C4-2B (cell line): ENCODE measurements at regions not wholly inside any gene's neighbourhood (a gene's known extent, or its start where the extent isn't known, plus 50 kb on each side); places are given as distances from the start of the nearest gene placed in this dataset.
"Not testable (repeated sequence)": the region's sequence is repeated elsewhere in the genome, so short reads cannot be mapped to it uniquely, and the experiment has no call there.

ENCODE experiments used
- H3K27ac ChIP-seq: fragments of 450-650 bp; 2 replicates; pipeline ENCODE4 v1.5.1; 2017
- CTCF ChIP-seq: fragments of 450-650 bp; conservative IDR thresholded peaks from 2 replicates; pipeline ENCODE4 v1.5.1; 2017; ENCODE audit warnings: mild to moderate bottlenecking
- ZFX ChIP-seq: fragments of 450-650 bp; IDR thresholded peaks from 2 replicates; pipeline ENCODE4 v1.6.1; 2017

- H3K27ac ChIP-seq: no peak overlapping the region
These were observed 1337.9 kb downstream of the PLA2G4A start for GRCh38 chr1:188166654-188167053.

GRCh38 chr1:188169971-188170370 lies 1341.2 kb downstream of the PLA2G4A start:
- TF ChIP-seq CTCF (no peak), ZFX (no peak)
- no peak overlapping the region for H3K27ac ChIP-seq

More at GRCh38 chr1:188166654-188167053, 1337.9 kb downstream of the PLA2G4A start:
- TF ChIP-seq ZFX (no peak), CTCF (no peak)

DNA sequence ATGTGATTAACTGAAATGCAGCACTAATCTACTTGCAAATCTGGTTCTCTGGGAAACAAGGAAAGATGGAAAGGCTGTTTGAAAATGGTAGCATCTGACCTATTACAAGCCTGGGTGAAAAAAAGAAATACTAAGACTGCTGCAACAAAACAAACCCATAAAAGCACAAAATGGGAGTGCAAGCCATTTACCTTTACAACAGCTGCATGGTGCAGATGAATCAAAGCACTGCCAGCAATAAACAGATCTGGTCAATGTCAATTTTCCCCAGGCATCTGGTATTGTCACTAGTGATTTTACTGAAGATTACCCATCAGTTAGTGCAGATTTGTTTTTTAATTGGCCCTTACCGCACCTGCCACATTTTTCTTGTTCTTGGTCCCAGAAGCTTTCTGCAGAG lies 1341.7 kb downstream of the PLA2G4A start:
- no peak for TF ChIP-seq CTCF
- no peak for TF ChIP-seq ZFX
- H3K27ac ChIP-seq: no peak overlapping the region

- TF ChIP-seq ZFX: no peak
- TF ChIP-seq CTCF: no peak
- H3K27ac ChIP-seq: no peak overlapping the region
These were observed 1342.2 kb downstream of the PLA2G4A start for GRCh38 chr1:188170935-188171334.

- not testable (repeated sequence) for H3K27ac ChIP-seq
These were observed 1353.3 kb downstream of the PLA2G4A start for GRCh38 chr1:188182063-188182462.

DNA sequence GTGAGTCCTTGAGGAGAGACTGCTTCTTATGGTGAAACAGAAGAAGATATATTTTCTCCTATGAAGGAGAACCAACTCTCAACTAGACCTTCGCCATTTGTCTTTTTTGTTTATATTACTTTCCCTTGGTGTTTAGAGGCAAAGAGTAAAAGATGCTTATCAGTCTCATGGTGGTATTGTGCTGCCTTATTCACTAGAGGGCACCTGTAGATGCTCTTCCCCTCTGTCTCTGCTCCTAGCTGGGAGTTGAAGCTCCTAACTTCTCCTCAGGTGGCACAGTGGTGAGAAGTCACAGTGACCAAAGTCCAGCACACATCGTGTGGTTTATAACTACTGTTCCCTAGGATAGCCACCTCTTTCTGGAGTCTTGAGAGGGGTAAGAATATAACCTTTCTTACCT lies 1359.6 kb downstream of the PLA2G4A start:
- TF ChIP-seq ZFX (no peak), CTCF (peak; percentile 15)
- H3K27ac ChIP-seq: no peak overlapping the region

- no peak overlapping the region for H3K27ac ChIP-seq
- TF ChIP-seq CTCF (no peak), ZFX (no peak)
These were observed 1366.2 kb downstream of the PLA2G4A start for GRCh38 chr1:188194916-188195315.

- TF ChIP-seq ZFX: no peak
- TF ChIP-seq CTCF: no peak
- H3K27ac ChIP-seq: no peak overlapping the region
These were observed 1389.5 kb downstream of the PLA2G4A start for GRCh38 chr1:188218289-188218688.
